GM11168 (cell line): ENCODE measurements at regions not wholly inside any gene's neighbourhood (a gene's known extent, or its start where the extent isn't known, plus 50 kb on each side); places are given as distances from the start of the nearest gene placed in this dataset.

Source experiments
- in situ Hi-C: fragments of 300-500 bp; cut with MboI; formaldehyde crosslinking; loops from one replicate; pipeline ENCODE4 v1.12.0; 2022; ENCODE audit warnings: low sequenced_read_pairs; ENCODE audit not compliant: unreplicated experiment

GRCh38 chr3:28788571-28788970, 439.9 kb upstream of the AZI2 start:
- in situ Hi-C loops, result no loop called here

- in situ Hi-C loops, result no loop called here
Measured at GRCh38 chr3:28791713-28792255, 443.2 kb upstream of the AZI2 start.

- in situ Hi-C loops, result no loop called here
Measured at GRCh38 chr3:28792604-28793003, 444.0 kb upstream of the AZI2 start.

- in situ Hi-C loops, result no loop called here
Measured at GRCh38 chr3:28799084-28799483, 450.5 kb upstream of the AZI2 start.

GRCh38 chr3:28800203-28800602, 451.6 kb upstream of the AZI2 start:
- in situ Hi-C loops, result no loop called here

- in situ Hi-C loops, result no loop called here
Measured at GRCh38 chr3:28808068-28808467, 459.4 kb upstream of the AZI2 start.

GRCh38 chr3:28816017-28816416, 464.9 kb upstream of the RBMS3 start:
- in situ Hi-C loops, result no loop called here

- in situ Hi-C loops, result no loop called here
Measured at GRCh38 chr3:28824316-28824715, 456.6 kb upstream of the RBMS3 start.

GRCh38 chr3:28826840-28827239, 454.0 kb upstream of the RBMS3 start:
- in situ Hi-C loops, result no loop called here

- in situ Hi-C loops, result no loop called here
Measured at GRCh38 chr3:28835249-28835648, 445.6 kb upstream of the RBMS3 start.

GRCh38 chr3:28835751-28836150, 445.1 kb upstream of the RBMS3 start:
- in situ Hi-C loops, result no loop called here

GRCh38 chr3:28836199-28836598, 444.7 kb upstream of the RBMS3 start:
- in situ Hi-C loops, result no loop called here

- in situ Hi-C loops, result no loop called here
Measured at GRCh38 chr3:28840976-28841376, 439.9 kb upstream of the RBMS3 start.

- in situ Hi-C loops, result no loop called here
Measured at GRCh38 chr3:28841441-28841840, 439.4 kb upstream of the RBMS3 start.

GRCh38 chr3:28844298-28845005, 436.4 kb upstream of the RBMS3 start:
- in situ Hi-C loops, result no loop called here

GRCh38 chr3:28845006-28845324, 435.9 kb upstream of the RBMS3 start:
- in situ Hi-C loops, result no loop called here

GRCh38 chr3:28846971-28847478, 433.8 kb upstream of the RBMS3 start:
- in situ Hi-C loops, result no loop called here

GRCh38 chr3:28847736-28848135, 433.1 kb upstream of the RBMS3 start:
- in situ Hi-C loops, result no loop called here

GRCh38 chr3:28850186-28850585, 430.7 kb upstream of the RBMS3 start:
- in situ Hi-C loops, result no loop called here

GRCh38 chr3:28853830-28854229, 427.0 kb upstream of the RBMS3 start:
- in situ Hi-C loops, result no loop called here

- in situ Hi-C loops, result no loop called here
Measured at GRCh38 chr3:28856796-28857195, 424.1 kb upstream of the RBMS3 start.

GRCh38 chr3:28859897-28860296, 421.0 kb upstream of the RBMS3 start:
- in situ Hi-C loops, result no loop called here
